ENCODE measurements at regions not wholly inside any gene's neighbourhood (a gene's known extent, or its start where the extent isn't known, plus 50 kb on each side); places are given as distances from the start of the nearest gene placed in this dataset.
"Not testable (repeated sequence)": the region's sequence is repeated elsewhere in the genome, so short reads cannot be mapped to it uniquely, and the experiment has no call there.

DNA sequence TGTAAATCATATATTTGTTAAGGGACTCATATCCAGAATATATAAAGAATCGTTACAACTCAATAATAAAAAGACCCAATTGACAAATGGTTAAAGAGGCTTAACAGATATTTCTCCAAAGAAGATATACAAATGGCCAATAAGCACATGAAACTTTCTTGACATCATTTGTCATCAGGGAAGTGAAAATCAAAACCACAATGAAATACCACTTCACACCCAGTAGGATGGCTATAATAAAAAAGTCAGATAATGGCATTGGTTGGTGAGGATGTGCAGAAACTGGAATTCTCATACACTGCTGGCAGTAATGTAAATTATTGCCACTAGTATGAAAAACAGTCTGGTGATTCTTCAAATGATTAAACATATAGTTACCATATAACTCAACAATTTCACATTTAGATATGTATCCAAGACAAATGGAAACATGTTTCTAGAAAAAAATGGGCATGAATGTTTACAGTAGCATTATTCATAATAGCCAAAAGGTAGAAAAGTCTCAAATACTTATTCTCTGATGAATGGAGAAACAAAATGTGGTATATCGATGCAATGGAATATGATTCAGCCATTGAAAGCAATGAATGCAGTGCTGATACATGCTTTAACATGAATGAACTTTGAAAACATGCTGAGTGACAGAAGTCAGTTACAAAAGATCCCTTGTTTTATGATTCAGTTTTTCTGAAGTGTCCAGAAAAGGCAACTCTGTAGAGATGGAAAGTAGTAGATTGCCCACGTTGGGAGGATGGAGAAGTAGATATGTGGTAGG is 304.6 kb upstream of the ZEB2 start:
- DNase-seq (ENCODE audit: low spot score), result no peak

DNA sequence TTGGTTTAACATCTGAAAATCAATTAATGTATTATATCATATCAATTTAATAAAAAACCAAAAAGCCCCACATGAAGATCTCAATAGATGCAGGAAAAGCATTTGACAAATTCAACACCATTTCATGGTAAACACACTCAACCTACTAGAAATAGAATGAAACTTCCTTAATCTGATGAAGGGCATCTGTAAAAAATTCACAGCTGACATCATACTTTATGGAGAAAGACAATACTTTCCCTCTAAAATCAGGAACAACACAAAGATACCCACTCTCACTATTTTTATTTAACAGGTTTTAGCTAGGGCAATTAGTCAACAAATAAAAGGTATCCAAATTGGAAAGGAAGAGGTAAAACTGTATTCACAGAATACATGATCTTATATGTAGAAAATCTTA is 303.0 kb upstream of the ZEB2 start:
- no peak for DNase-seq (ENCODE audit: low spot score)

DNA sequence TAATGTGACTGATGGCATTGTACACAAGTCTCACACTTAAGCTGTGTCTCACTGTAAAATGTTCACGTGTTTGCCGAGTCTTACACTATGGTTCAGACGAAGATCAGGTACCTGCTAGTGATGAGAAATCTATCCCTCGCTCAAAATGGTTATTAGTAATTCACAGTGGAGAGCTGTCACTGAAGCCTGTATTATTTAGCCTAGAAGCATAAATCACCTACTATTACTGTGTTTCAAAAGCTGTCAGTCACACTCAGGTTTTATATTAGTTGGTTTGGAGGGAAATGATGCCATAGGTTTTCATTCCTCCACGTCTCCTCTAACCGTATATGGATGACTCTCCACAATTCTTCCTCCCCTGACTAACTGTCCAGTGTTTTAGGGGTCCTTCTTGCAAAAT is 292.4 kb upstream of the ZEB2 start:
- DNase-seq (ENCODE audit: low spot score), result no peak

DNA sequence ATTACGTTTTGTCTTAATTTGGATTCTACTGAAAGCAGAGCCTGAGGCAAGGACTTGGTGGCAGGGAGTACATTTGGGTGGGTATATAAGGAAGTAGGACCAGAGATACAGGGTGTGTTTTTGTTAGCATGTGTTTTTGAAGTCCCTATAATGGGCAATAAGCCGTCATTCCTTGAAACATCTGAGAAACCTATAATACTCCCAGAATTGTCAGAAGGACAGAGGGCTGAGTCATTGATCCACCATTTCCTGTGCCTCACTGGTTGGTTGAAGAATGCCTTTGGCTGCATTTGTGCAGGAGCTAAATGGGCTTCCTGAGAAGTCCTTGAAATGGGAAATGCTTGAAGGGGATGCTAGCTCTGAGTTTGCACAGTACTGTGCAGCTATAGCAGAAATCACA is 281.8 kb upstream of the ZEB2 start:
- peak; percentile 68 for DNase-seq (ENCODE audit: low spot score)

DNA sequence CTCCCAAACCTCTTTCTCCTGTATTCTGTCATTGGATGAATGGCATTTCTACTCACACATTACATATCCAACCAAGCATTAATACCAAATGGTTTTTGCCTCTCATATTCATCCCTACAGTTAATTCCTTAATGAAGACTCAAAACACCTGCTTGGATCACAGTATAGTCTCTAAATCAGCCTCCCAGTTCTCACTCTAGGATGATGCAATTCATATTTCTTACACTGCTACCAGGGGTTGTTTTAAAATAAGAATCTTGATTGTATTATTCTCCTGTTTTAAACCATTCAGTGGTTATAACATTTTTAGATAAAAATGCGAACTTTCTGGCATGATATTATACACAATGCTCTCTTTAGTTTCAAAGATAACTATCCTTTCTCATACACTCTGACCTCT is 281.4 kb upstream of the ZEB2 start:
- DNase-seq (ENCODE audit: low spot score), result no peak

DNA sequence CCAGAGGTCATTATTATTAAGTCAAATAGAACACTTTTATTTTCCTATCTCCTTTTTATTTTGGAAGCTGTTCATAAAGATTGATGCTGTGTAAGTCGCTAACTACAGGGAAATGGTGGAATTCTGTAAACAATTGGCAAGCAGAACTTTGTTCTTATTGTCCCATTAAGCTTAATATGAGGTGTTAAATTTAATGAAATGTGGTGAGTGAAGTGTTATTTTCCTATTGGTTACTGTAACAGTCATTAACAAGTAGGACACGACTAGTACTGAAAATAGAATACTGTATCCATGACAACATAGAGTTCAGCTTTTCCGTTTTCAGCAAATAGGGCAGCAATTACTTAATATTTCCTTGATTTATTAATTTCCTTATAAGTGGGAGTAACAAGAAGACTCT is 279.1 kb upstream of the ZEB2 start:
- no peak for DNase-seq (ENCODE audit: low spot score)

DNA sequence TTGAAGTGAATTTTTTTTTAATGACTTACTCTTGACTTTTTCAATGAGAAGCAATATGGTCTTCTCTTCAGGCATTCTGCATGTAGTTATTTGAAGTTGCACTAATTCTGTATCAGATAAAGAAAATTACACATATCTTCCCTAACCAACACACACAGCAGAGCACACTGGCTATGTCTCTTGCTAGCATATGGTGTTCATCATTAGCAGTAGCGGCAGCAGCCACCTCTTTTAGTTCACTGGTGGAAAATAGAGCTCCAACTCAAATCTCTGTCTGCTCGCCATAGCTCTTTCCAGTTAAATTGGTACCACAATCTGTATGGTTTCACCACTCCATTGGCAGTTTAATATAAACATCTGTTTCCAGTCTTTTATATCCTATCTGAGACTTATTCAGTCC is 278.1 kb upstream of the ZEB2 start:
- no peak for DNase-seq (ENCODE audit: low spot score)

DNA sequence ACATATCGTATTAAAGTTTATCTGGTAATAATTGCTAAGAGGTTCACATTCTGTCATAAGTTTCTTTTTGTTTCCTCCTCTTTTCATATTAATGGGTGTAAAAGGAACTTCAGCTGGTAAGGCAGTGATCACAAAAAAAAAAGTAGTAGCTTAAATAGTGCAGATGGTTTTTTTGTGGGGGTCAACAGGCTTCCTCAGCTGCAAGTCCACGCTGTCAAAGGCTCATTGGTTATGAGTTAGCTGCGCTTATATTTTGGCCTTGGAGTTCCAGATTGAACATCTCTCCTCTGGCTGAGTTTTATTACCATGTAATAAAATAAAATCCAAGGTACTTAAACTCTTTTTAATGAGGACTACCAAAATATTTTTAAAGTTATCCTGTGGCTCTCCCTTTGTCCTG is 277.0 kb upstream of the ZEB2 start:
- DNase-seq (ENCODE audit: low spot score), result no peak

DNA sequence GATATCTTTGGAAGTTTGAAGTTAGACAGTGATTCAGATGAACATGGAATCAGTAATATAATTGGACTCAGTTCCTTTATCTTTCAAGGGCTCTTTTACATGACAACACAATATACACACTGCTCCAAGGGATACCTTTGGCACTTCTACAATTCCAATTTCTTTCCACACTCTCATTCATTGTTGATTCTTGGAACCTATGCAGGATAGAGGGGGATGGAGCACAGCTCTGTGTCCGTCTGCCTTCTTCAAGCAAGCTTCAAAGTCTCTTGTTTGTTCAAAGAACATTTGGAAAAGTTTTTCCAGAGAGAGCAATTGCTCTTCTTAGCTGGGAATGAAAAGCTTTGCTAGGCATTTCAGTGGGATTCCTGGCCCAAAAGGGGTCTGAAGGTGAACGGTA is 276.2 kb upstream of the ZEB2 start:
- DNase-seq (ENCODE audit: low spot score), result no peak

DNA sequence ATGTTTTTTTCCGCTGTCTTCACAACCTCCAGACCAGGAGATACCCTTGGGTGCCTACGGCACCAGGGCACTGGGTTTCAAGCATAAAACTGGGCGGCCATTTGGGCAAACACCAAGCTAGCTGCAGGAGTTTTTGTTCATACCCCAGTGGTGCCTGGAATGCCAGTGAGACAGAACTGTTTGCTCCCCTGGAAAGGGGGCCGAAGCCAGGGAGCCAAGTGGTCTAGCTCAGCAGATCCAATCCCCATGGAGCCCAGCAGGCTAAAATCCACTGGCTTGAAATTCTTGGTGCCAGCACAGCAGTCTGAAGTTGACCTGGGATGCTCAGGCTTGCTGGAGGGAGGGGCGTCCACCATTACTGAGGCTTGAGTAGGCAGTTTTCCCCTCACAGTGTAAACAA is 265.3 kb upstream of the ZEB2 start:
- no peak for DNase-seq (ENCODE audit: low spot score)

DNA sequence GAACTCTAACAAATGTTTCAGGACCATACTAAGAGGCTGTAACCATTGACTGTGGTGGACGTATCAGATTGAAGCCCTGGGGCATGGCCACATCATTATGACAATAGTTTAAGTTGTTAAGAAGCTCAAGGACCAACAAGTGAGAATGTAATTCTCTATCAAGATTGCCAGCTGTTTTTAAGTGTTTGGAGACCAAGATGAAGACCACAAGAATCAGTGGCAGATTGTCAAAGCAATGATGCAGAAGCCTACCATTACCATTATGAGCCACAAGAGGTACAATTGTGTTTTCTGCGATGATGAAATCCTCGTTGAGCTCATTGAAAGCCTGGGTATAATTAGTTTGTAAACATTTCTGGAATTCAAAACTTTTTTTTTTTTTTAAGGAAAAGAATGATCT is 261.1 kb upstream of the ZEB2 start:
- no peak for DNase-seq (ENCODE audit: low spot score)

DNA sequence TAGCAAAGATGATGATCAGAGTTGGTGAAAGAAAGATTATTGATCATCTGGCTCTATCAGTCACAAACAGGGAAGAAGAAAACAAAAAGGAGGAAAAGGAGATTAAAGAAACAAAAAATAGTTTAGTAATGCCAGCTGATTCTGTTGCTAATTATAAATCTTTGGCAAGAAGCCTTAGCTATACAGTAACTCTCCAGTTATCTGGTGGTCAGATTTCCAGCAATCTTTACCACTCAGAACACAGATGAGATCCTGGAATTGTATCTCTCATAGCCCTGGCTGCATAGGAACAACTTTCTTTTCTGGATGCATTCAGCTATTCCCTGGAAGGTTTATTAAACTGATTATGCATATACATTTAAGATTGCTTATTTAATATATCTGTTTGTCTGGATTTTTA is 256.8 kb upstream of the ZEB2 start:
- DNase-seq (ENCODE audit: low spot score), result no peak

DNA sequence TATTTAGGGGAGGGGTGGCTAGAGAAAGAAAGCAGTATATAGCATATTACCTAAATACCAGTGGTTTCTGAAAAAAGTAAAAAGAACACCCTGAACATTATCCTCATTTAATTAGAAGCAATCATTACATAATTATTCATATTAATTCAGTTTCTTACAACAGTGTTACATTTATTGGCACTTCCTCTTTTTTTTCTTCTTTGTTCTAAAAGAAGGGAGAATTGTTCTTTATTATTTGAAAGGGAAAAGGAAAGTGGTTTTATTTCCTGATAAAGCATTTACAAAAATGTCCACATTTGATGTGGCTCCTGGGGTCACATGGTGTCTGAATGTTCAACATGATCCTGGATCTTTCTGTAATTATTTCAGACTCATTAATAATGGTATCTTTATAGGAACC is 254.9 kb upstream of the ZEB2 start:
- DNase-seq (ENCODE audit: low spot score), result no peak

DNA sequence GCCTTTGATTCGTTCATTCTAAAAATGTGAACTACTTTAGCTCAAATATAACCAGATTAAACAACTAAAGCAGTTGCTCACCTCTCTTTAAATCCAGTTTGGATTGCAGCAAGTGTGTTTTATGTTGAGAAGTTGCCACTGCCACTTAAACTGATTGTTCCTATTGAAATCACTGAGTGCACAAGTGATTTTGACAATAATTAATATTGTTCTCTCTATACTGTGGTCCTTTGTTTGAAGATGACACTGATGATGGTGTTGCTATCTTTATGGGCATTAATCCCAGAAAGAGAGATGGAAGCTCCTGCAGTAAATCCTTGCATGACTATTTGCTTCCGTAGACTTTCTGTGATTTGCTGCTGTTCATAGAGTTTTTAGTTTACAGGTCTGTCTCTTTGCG is 251.4 kb upstream of the ZEB2 start:
- DNase-seq (ENCODE audit: low spot score), result no peak

DNA sequence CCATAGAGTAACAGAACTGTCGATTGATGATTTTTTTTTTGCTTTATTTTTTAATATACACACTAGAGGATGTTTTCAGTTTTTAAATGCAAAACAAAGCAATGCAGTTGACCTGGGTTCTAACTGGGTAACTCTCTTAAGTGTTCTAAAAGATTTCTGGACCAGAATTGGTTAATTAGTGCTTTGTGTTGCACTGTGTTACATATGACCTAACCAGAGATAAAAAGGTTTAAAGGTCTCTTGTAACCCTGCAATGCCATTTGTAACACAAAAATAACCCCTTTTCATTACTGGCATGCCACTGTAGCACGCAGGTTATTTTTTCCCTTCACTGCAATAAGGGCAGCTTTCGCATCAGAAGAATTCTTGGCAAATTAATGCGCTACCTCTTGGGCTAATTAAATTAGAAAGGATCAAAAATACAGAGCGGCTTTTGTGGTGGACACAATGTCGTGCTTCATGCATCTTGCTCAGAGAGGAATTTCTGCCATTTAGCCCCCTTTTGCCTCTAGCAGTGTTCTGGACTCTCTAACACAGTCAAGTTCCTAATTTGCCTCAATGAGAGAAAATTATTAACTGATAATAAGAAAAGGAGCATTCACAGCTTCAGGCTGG is 250.8 kb upstream of the ZEB2 start:
- DNase-seq (ENCODE audit: low spot score), result no peak

DNA sequence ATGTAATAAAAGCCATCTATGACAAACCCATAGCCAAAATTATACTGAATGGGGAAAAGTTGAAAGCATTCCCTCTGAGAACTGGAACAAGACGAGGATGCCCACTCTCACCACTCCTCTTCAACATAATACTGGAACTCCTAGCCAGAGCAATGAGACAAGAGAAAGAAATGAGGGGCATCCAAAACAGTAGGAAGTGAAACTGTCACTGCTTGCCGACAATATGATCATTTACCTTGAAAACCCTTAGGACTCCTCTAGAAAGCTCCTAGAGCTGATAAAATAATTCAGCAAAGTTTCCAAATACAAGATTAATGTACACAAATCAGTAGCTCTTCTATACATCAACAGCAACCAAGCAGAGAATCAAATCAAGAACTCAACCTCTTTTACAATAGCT is 241.0 kb upstream of the ZEB2 start:
- DNase-seq (ENCODE audit: low spot score), result not testable (repeated sequence)

DNA sequence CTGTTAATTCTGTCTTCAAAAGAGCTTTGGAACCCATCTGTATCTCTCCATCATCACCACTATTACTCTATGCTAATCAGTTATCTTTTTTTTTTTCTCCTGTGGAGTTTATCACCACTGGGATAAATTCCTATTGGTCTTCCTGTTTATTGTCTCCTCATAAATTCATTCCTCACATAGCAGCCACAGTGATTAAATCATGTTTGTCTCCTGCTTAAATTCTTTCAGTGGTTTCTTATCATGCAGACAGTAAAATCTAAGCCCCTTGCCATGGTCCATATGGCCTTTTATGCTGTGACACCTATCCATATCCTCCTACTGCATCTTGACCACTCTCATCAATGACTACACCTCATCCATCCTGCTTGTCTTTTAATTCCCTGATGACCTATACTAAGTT is 239.8 kb upstream of the ZEB2 start:
- DNase-seq (ENCODE audit: low spot score), result no peak

DNA sequence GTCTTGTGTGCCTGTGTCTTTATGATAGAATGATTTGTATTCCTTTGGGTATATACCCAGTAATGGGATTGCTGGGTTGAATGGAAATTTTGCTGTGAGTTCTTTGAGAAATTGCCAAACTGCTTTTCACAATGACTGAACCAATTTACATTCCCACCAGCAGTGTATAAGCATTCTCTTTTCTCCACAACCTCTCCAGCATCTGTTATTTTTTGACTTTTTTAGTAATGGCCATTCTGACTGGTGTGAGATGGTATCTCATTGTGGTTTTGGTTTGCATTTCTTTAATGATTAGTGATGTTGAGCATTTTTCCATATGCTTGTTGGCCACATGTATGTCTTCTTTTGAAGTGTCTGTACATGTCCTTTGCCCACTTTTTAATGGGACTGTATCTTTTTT is 238.3 kb upstream of the ZEB2 start:
- DNase-seq (ENCODE audit: low spot score), result not testable (repeated sequence)

DNA sequence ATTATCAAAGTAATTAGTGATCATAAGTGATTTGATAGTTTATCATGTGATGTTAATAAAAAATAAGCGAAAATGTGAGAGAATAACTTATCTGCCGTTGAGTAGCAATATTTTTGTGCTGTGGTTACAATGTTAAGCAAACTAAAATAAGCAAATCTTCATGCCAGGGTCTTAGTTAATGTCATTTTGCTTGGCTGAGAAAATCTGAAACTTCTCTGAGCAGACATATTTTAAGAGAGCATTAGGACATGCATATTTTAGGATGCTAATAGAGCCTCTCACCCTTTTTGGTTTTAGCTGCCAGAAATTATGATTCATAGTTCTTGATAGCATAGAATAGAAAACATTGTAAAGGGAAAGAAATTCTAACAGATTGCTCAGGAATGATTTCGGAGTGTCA is 233.5 kb upstream of the ZEB2 start:
- DNase-seq (ENCODE audit: low spot score), result no peak

DNA sequence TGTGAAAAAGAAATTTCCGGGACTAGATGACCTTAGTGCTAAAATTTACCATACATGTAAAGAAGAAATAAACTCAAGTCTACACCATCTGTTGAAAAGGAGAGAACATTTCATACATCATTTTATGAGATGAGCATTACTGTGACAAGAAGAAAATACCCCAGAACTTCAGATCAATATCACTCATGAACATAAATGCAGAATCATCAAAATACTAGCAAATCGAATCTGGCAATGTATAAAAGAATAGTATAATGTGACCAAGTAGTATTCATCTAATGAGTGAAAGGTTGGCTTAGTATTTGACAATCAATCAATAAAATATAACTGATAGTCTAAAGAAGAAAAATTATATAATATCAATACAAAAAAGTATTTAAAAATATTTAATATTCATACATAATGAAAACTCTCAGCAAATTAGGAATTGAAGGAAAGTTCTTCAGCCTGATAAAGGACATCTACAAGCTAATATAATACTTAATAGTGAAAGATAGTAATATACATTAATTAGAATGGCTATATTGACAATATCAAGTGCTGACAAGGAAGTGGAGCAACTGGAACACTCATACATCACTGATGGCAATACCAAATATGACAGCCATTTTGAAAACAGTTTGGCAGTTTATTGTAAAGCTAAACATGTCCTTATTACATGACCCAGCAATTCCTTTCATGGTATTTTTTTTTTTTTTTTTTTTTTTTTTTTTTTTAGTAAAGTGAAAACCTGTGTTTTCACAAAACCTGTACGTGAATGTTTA is 231.4 kb upstream of the ZEB2 start:
- DNase-seq (ENCODE audit: low spot score), result no peak

DNA sequence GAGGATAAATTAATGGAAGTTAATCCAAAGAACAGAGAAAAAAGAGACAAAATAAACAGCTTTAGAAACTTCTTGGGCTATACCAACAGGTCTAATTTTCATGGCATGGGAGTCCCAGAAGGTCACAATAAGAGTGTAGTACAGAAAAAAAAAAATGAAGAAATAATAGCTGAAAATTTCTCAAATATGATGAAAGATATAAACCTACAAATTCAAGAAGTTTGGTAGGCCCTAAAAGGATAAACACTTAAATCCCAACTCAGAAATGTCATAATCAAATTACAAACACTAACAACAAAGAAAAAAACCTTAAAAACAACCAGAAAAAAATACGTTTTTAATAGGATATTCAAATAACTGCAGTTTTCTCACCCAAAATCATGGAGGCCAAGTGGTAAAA is 229.3 kb upstream of the ZEB2 start:
- DNase-seq (ENCODE audit: low spot score), result no peak

DNA sequence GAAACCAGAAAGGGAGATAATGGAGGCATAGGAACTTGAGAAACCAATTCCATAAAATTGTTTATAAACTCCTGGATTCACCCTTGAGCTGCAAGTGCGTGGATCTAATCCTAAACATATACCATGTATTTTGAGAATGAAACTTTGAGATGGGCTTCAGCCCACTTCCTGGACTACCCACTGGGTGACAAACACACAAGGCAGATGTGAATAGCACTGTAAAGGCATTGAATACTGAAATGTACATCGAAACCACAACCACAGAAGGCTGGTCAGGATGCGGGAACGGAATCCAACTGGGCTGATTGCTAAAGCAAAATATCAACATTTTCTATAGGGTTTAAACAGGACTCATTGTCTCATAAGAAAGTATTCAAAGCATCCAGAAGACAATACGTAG is 228.5 kb upstream of the ZEB2 start:
- DNase-seq (ENCODE audit: low spot score), result no peak

DNA sequence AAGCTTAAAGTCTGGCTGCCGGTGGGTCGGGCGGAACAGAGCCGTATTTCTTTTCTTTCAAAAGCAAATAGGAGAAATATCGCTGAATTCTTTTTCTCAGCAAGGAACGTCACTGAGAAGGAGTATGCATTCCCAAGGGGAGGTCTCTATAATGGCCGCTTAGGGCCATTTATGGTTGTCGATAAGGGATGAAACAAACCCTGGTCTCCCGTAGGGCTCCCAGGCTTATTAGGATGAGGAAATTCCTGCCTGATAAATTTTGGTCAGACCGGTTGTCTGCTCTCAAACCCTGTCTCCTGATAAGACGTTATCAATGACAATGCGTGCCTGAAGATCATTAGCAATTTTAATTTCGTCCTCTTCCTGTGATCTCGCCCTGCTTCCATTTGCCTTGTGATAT is 227.7 kb upstream of the ZEB2 start:
- DNase-seq (ENCODE audit: low spot score), result no peak

DNA sequence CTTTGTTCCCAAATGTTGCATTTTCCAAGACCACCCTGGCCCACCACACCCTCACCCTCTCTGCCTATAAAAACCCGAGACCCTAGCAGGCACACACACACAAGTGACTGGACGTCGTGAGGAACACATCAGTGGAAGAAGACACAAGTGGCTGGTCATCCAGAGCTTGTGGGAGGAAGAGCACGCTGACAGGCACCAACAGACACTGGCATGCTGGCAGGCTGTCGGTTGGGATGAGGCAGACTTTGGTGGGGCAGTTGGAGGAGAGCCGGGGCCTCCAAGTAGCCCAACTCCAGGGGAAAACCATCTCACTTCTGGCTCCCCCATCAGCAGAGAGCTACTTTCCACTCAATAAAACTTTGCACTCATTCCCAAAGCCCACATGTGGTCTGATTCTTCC is 225.5 kb upstream of the ZEB2 start:
- DNase-seq (ENCODE audit: low spot score), result no peak

Measured in kidney capillary endothelial cell (primary cell).